ENCODE measurements at regions not wholly inside any gene's neighbourhood (a gene's known extent, or its start where the extent isn't known, plus 50 kb on each side); places are given as distances from the start of the nearest gene placed in this dataset.

DNA sequence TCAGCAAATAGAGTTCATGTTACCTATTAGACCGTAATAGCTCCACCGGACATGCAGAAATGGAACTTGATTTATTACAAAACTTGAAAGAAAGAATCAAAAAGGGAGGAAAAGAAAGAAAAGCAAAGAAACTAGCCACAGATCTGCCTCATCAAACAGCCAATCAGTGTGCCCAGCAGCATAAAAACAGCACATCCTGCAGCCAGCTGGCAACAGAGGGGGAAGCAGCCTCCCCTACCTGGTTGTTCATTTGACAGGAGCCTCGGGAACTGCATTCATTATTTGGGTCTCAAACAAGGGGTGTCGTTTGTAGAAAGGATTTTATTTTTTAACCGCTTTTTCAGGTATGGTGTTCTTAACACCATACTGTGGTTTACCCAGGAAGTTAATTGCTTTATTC, 181.5 kb upstream of the TOPAZ1 start:
- DNase-seq = no peak

DNA sequence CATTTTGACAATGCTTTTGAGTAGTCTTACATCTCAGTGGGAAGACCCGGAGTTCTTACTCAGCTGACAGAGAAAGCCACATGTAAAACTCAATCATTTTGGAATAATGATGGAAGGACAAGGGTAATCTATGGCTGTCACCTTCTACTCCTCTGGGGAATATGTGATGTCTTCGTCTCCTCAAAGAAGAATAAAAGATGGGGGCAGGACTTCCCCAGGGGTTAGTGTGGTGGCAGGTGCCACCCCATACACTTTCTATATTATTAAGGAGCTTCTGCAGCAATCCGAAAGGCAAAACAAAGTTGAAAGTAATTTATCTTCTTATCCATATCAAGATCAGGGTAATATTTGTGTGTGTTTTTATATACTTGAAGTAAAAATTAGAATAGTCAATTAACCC, 180.4 kb upstream of the TOPAZ1 start:
- no peak for DNase-seq

DNA sequence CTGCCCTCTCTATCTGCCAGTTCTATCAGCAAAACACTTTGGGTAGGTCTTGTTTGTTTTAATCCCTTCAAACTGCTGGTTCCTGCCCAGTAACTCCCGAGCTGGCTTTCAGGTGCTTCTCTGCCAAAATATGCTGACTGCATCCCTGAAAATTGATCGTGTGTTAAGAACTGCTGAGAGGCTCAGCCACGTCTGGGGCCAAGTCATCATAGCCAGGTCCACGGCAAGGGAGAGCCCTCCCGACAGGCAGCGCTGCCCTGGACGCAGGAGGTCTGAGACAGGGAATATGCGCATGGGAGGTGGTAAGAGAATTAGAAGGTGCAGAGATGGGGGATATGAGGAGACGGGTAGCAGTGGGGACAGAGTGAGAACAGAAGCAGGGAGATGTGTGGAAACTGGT, 179.7 kb upstream of the TOPAZ1 start:
- DNase-seq = no peak

DNA sequence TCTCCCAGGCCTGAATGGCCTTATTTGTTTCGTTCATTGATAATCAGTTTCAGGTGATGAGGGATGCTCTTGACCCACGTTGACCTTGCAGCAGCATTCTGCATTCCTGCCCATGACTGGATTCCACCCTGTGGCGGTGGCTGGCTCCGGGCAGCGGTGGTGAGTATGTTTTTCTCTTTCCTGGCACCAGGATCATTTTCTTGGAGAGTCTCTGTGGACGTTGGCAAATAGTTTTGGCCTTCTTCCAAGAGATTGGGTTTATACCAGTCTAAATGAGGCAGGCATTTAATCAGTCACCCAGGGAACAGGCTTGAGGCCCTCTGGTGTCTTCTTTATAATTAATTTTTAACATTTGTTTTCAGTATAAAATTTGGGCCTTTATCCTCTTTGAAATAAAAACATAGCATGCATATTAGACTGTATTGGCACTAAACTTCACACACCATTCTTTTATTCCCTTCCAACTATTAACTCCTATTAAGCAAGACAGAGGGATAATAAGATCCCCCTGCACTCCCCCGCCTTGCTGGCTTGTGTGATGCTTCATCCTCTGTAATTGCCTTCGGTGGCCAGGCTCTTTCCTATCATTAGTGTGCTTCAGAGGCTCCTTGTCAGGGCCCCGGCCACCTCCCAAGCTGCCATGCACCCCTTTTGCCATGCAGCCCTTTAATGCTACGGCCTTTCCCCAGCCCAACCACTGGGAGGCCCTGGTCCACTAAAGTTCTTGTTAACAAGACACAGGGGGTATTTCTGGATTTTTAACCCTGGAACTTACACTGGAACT, 176.2 kb upstream of the TOPAZ1 start:
- no peak for DNase-seq

DNA sequence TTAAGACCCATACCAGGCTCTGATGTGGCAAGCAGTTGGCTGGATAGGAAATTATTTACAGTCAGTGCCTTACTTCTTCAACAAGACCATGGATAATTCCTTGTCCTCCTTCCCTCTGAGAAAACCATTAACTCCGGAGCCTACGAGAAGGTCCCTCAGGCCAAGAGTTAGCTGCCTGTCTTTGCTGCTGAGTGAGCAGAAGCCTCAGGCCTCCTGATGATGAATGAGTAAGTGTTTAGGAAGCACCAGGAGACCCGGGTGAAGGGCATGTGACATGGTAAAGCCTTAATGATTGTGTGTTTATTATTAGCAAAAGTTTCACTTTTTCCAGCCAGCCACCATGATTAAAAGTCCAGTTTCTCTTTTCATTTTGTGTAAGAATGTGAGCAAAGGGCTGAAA, 174.9 kb upstream of the TOPAZ1 start:
- DNase-seq = no peak

DNA sequence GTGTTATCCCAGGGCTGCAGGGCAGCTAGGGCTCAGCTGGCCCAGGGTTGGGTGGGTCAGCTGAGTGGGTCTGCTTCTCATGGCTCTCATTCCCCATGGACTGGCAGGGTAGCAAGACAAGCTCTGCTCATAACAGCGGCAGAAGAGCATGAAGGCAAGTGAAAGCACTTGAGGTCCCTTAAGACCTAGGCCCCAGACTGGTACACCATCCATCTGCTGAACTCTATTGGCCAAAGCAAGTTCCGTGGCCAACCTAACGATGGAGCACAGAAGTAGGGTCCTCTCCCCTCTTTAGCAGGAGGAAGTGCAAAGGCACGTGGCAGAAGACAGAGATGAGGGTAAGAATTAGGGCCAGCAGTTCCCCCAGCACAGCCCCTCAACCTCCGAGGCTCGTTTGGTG, 174.3 kb upstream of the TOPAZ1 start:
- DNase-seq = no peak

DNA sequence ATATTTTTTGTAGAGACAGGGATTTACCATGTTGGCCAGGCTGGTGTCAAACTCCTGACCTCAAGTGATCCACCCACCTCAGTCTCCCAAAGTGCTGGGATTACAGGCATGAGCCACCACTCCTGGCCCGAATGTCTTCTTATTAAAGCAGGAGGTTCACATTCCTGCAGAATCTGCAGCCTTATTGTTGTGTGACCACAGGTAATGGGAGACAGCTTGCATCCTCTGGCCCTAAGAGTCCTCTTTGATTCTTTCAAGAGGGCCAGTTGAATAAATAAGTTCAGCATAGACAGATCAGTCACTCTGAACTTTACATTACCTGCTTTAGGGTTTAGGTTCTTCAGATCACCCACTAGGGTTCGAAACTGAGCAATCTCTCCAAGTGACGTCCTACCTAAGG, 172.9 kb upstream of the TOPAZ1 start:
- DNase-seq = no peak

DNA sequence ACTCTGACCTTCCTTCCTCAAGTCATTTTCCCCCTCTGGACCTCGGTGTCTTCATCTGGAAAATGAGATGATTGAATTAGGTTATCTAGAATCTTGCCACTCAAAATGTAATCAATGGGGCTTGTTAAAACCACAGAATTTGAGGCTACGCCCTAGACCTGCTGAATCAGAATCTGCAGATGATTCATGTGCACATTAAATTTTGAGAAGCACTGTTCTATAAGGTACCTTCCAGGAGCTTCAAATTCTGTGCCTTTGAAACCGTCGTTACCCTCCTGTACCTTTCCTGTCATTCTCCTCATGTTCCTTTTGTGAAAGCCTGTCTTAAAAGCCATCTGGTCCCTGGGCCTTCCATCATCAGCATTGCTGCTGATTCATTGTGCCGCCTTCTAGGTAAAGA, 172.4 kb upstream of the TOPAZ1 start:
- DNase-seq = no peak

DNA sequence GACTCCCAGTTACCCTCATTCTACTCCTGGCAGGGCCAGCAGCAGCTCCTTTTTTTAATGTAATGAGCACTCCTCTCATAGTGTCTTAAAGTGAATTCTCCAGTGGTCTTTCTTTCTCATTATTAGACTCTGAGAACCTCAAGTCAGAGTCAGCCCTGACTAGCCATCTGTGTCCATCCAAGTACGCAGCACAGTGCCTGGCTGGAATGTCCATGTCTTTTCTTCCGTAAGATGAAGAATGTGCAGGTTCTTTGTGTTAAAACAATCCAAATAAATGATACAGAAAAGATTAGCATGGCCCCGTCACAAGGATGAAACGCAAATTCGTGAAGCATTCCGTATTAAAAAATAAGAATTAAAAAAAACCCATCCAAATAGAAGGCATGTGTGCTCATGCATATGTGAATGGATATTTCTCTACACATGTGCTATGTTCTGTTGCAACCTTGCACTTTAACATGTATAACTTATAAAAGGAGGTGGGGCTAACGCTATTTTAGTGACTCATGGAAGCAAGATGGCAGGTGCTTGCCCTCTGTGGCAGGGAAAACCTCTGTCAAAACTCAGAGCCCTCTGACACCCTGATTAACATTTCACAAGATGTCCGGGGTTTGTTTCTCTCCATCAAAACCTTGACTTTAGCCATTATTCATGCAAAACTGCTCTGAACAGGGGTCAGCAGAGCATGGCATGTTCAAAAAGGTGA, 170.7 kb upstream of the TOPAZ1 start:
- no peak for DNase-seq

DNA sequence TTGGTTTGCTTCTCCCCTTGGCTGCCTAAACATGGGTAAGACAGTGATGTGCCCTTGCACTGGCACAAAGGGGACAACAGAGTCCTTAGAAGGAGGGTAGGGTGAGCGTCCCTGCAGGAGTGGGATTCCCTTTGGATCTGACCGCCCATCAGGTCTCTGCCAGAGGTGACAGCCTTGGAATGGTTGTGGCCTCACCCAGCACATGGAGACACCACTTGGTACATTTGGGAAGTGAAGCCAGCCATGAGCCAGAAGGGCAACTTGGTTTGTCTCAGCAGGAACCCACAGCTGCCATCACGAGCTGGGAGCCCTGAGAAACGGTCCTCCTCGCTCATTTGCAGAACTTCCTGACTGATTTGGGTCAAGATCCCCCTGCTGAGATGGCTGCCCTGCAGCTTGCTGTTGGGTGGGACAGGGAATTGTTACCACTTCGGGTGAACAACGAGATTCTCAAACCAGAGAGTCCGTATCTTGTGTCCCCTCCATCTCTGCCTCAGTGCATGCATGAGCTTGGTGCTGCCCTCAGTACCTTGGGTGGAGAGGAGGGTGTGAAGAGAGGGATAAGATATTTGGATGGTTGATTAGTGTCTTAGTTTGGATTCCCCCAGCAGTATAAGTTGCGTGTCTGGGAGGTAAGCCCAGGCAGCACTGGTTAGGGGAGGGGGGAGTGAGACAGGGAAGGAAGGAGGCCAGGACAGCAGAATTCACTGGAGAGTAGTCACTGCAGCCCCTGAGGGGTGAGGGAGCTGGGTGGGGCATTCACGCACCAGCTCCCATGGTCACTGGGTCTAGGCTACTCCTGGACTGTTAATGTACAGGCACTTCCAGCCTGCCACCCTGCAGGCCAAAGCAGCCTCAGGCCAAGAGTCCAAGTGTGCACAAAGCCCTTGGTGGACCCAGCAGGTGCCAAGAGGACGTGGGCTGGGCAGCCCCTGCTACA, 168.8 kb upstream of the TOPAZ1 start:
- no peak for DNase-seq

DNA sequence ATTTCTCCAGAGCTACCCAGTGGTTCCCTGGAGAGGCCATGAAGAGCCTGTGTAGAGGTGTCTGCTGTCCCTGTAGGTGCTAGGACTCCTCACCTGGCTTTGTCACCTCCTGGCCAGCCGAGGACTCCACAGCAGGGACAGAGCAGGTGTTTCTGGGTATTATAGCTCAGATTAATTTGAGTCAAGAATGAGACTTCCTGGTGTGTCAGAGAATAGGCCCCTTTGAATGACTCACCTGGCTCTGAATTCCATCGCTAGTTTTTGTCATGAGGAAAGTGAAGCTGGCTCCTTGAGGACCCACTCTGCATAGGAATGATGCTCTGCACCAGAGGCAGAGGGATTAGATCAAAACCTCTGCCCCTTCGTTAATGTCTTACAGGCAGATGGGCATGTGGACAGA, 167.5 kb upstream of the TOPAZ1 start:
- no peak for DNase-seq

DNA sequence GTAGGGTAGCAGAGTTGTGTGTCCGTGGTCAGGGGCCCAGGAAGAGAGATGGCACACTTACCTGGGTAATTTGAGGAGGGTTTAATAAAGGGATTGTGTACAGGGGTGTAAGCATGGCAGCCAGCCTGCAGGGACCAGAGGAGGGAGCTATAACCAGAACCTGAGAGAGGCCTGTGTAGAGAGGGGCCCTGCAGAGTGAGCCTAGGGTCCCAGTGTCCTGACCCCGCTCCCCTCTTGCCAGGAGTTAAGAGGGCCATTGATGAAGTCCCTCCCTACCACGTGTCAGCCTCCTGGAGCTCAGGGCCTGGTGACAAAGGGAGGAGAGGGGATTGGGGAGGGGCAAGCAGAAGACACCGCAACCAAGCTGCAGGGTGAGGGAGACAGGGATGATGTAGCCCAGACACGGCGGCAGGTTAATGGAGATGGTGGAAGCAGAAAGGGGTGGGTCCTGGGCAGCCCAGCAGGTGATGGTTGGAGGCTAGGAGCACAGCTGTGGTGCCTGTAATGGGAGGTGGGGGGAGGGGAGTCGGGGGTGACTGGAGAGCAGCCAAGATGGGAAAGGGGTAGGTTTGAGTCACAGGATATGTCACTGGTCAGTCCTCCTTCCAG, 165.4 kb upstream of the TOPAZ1 start:
- DNase-seq = no peak

DNA sequence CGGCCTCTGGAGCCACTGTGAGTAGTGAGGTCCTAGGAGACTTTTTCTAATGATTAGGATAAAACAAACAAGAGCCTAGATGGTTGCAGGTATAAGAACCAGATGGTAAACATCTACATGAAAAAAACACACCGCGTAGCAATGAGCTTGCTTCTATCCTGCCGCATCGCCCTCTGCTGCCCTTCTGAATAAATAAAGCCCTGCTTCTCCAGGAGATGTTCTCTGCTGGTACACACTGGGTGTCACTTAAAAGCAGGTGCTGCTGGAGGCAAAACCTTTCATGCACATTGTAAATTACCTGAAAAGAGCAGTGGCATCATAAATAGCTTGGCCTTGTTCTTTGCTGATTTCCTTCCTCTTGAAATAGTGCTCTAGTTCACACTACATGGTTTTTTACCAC, 164.4 kb upstream of the TOPAZ1 start:
- DNase-seq = peak; percentile 36

DNA sequence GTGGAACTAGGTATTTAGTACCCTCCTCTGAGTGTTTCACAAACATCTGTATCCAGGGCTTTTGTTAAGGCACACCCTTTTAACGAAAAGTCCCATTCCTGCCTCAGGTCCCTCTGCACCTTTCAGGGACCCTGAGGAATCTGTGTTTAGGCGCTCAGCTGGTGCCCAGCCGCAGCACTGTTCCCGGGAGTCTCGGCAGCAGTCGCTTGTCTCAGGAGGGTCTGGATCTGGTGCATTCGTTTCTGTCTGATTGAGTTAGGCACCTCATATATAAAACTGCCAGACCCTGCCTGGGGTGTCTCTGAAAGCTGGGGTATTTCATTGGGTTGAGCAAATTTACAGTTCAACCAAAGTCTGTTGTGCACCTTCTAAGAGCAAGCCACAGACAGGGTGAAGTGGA, 162.8 kb upstream of the TOPAZ1 start:
- DNase-seq = no peak

DNA sequence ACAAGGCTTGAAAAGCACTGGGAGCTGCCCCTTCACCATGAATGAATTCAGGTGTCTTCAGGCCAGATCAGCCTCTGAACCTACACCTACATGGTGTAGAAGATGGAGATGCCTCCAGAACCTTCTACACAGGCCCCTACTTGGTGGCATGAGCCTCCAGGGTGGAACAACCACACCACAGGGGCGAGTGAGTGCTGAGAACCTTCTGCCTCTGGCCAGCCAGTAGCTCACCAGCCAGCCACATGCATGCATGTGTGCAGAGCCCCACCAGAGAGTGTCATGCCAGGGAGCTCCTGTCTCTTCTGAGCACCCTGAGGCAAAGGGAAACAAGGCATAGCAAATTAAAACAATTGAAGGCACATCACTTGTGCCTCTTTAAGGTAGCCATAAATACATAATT, 161.8 kb upstream of the TOPAZ1 start:
- no peak for DNase-seq

DNA sequence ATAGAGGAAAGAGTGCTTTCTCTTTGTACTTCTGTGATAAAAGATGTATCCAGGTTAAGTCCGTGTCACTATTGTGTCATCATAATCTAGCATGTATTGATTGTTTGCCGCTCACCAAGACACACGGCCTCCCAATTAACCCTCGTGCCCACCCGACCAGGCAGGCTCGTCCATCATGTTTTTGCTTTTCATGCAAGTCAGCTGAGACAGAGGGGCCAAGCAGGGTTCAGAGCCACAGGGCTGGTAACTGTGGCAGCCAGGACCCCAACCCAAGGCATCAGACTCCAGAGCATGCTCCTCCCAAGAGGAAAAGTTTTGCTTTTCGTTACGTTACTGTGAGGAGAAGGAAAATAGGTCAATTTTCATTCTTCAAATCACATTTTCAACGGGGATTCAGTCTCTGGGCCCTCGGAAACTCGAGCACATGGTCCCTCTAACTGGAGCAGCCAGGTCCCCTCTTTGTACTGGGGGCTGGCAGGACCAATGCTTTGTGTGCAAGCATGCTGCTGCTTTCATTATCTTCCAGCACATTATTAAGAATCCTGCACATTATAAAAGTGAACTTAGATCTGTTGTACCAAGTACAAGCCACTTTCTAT, 161.1 kb upstream of the TOPAZ1 start:
- no peak for DNase-seq

DNA sequence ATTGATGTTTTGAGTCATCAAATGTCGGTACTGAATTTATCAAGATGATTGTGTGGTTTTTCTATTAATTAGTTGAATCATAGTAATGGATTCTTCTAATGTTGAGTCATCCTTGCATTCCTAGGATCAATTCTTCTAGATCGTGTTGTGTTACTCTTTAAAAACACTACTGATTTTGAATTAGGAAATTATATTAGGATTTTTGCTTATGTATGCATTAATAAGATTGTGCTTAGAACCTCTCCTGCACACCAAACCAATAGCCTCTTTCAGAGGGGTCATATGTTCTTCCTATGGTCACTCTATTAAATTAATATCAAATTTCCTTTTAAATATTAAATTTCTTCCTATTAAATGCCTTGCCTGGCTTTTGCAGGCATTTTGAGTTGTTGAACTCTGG, 151.7 kb upstream of the TOPAZ1 start:
- no peak for DNase-seq

DNA sequence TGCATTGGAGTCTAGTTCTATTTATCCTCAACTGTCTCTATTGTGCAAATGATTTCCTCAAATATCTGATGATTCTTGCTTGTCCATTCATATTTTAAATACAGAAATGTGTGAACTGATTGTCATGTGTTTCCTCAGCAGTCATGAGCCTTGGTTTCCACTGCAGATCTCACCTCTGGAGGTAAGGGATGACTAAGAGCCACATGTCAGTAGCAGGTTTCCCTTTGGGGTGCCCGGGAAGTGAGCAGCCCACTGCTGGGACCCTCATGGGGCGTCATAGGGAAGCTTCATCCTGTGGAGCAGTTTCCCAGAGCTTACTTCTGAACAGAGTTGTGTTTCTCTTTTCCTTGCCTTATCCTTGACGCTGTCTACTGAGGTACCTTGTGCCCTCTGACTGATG, 149.2 kb upstream of the TOPAZ1 start:
- no peak for DNase-seq

DNA sequence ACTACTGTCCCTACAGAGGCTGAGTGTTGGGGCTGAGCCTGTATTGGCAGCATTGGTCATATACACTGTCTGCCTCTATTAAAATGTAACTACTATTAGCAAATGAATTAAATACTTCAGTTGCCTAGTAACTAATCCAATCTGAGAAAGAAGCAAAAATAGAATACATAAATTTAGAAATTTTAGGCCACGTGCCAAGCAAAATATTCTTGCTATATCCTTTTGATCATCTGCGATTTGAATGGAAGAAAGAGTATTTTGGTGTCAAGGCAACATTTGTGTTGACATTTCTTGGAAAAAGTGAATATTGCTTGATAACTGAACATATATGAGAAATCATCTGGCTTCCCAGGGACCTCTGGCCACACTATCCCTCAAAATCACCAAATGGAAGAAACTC, 148.2 kb upstream of the TOPAZ1 start:
- DNase-seq = no peak

DNA sequence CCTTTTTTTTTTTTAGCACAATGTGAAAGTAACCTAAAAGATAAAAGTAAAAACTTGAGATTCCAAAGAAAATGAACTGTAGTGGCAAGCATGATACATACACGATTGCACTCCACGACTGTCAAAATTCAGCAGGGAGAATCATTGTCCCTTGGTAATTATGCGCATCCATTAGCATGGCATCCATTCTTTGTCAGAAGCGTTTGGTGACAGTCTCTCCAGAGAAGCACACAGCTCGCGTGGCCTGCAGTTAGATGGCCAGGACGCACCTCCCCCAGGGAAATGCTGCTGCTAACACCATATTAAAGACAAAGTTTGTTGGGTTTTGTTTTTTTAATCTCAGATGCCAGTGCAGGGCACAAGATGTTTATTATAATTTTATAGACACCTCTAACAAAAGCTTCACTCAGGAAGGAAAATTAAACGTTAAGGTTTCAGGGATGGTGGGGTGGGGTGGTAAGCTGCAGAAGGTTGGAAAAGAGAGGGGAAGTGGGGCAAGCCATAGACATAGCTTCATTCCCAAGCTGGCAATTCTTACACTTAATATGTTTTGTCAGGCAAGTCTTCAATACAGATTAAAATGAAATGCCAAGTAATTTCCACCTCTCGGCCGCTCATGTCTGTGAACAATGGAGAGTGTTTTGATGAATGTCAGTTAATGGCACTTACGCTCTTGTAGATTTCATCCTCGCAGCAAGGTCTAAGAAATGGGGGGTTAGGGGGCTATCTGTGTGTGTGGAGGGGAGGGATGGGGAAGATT, 142.8 kb upstream of the TOPAZ1 start:
- no peak for DNase-seq

DNA sequence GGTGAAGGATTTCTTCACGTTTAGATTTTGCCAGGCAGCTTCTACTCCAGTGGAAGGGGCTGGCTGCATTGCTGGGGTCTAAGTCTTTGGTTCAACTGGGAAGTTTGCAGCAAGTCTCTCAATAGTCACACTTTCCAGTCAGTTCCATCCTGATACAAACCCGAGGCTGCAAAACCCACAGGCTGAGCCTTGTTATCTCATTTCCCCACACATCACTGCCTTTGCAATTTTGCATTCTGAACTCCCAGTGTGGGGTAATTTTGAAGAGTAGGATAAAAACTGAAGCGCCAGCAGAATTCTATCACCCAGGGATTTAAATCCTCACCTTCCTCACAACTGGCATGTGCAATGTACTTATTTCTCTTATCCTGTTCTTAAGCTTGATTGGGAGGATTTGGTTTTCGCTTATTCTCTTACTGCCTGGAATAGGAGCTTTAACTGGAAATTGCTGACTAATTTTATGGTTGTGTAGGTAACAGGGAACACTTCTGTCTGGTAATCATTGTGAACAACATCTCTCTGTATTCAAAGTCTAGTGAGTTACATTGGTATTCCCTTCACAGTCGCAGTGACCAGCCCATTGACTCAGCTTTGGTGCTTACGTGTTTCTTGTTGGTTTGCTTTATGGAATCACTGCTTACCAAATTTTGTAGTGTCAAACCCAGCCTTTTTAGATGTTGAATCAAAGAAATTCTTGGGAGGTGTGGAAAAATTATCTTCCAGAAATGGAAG, 142.0 kb upstream of the TOPAZ1 start:
- no peak for DNase-seq

Measured in hematopoietic multipotent progenitor cell treated with erythropoietin and hydrocortisone succinate and interleukin-3 and kit ligand, for 4 days (in vitro differentiated cells).